ENCODE measurements at regions not wholly inside any gene's neighbourhood (a gene's known extent, or its start where the extent isn't known, plus 50 kb on each side); places are given as distances from the start of the nearest gene placed in this dataset.
"Not testable (repeated sequence)": the region's sequence is repeated elsewhere in the genome, so short reads cannot be mapped to it uniquely, and the experiment has no call there.

DNA sequence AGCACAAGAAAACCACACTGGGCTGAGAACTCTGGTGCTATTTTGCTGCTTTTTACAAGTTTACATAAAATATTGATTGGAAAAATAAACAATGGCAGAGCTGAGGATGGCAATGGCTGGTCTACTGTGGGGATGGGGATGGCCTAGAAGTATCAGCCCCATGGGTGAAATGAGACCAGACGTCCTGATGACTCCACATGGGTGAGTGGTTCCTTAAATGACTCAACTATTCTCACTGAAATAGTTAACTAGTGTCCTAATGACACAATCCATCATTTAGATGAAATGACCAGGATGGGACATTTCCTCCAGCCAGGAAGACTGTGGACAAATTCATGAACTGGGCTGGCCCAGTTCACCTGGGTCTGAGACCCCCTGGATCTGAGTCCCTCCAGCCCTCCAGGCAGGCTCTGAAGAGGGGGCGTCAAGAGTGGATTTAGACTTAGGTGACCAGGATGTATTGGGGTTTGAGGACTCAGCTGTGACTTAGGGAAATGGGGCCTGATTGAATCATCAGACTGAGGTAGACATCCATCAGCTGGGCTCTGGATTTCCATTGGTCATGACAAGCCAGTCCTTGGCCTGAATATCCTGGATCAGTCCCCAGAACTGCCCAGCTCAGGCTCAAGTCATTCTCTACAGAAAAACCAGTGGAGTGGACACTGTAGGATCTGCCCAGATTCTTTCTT is 98.2 kb upstream of the IGLL5 start:
- intact Hi-C loops (cut with DNase I): no loop called here
- ATAC-seq (no peak), DNase-seq (no peak)
- TF ChIP-seq CTCF (IDR thresholded peaks at IDR 0.05): no peak
- Histone ChIP-seq H3K27me3 (ENCODE audit: low read depth) (peaks cover 17% of the 10 kb centered on the region), H3K27ac (no peak overlapping the region), H3K9me3 (no peaks in the 10 kb centered on the region), H3K4me1 (no peaks in the 10 kb centered on the region), H3K4me3 (no peak overlapping the region), H3K36me3 (no peaks in the 10 kb centered on the region)

- no peak for TF ChIP-seq CTCF (IDR thresholded peaks at IDR 0.05)
- peaks cover 17% of the 10 kb centered on the region for H3K27me3 ChIP-seq (ENCODE audit: low read depth)
- no peak overlapping the region for H3K27ac ChIP-seq
- no peaks in the 10 kb centered on the region for H3K36me3 ChIP-seq
- no peak overlapping the region for H3K4me3 ChIP-seq
- H3K4me1 ChIP-seq: no peaks in the 10 kb centered on the region
- intact Hi-C loops (cut with DNase I): no loop called here
- no peak for ATAC-seq
- no peaks in the 10 kb centered on the region for H3K9me3 ChIP-seq
- DNase-seq: no peak
Observed at GRCh38 chr22:22789922-22790845, 97.4 kb upstream of the IGLL5 start.

DNA sequence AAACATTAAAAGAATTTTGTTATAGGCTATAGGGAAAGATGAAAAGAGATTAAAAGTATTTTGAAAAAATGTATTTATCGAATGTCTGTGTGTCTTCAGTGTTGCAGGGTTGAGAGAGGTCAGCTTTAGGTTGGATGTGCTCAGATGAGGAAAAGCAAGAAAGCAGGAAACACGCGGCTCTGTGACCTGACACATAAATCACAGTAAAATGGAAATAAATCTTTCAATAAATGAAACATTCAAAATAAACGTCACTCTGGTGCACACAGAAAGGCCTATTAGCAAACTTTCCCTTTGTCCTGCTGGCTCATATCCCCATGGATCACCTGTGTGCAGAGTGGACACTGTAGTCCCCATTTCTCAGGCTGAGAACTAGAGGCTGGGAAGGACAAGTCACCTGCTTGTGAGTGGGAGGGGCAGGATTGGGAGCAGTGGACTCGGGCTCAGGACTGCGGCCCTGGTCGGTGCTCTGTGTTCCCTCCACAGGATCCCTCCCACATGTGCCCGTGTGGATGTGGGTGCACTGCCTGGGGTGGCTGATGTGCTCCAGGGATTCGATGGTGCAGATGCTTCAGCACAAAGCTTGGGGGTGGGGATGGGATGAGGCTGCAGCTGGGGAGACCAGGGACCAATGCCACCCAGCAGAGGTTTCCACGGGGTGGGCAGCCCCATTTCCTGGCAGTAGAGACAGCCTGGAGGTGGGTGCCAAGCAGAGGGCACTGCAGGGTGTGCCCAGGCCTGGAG is 96.0 kb upstream of the IGLL5 start:
- intact Hi-C loops (cut with DNase I): no loop called here
- Histone ChIP-seq H3K27me3 (ENCODE audit: low read depth) (peaks cover 10% of the 10 kb centered on the region), H3K4me1 (no peaks in the 10 kb centered on the region), H3K27ac (no peak overlapping the region), H3K4me3 (no peak overlapping the region), H3K9me3 (no peaks in the 10 kb centered on the region), H3K36me3 (no peaks in the 10 kb centered on the region)
- no peak for ATAC-seq
- DNase-seq: no peak
- TF ChIP-seq CTCF (IDR thresholded peaks at IDR 0.05): no peak

GRCh38 chr22:22792205-22792786 is 95.3 kb upstream of the IGLL5 start:
- not testable (repeated sequence) for H3K27ac ChIP-seq

GRCh38 chr22:22795639-22796038 is 92.0 kb upstream of the IGLL5 start:
- DNase-seq; H3K36me3 ChIP-seq; intact Hi-C loops (cut with DNase I); H3K9me3 ChIP-seq; H3K4me1 ChIP-seq; H3K27ac ChIP-seq; ATAC-seq; H3K4me3 ChIP-seq; H3K27me3 ChIP-seq (ENCODE audit: low read depth): not testable (repeated sequence)

More at GRCh38 chr22:22792205-22792786, 95.3 kb upstream of the IGLL5 start:
- H3K9me3 ChIP-seq; H3K4me1 ChIP-seq; ATAC-seq; DNase-seq; H3K27me3 ChIP-seq (ENCODE audit: low read depth); intact Hi-C loops (cut with DNase I); H3K36me3 ChIP-seq; H3K4me3 ChIP-seq: not testable (repeated sequence)

DNA sequence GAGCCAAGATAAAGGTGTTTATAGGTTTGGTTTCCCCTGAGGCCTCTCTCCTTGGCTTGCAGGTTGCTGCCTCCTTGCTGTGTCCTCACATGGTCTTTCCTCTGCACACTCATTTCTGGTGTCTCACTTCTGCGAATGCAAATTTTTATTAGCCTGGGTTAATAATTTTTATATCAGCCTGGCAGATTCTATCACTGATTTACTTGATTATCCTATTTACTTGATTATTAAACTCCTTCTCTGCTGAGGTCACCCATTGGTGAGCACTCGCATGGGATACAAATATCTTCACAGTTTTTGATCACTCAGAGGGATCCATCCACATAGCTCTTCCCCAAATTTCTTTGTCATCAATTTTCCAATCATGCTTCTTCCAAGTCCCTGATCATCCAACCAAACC is 90.9 kb upstream of the IGLL5 start:
- no peak overlapping the region for H3K4me3 ChIP-seq
- intact Hi-C loops (cut with DNase I): no loop called here
- H3K4me1 ChIP-seq: no peaks in the 10 kb centered on the region
- TF ChIP-seq CTCF (IDR thresholded peaks at IDR 0.05): no peak
- DNase-seq: no peak
- H3K9me3 ChIP-seq: no peaks in the 10 kb centered on the region
- peaks cover 5% of the 10 kb centered on the region for H3K27me3 ChIP-seq (ENCODE audit: low read depth)
- ATAC-seq: no peak
- no peak overlapping the region for H3K27ac ChIP-seq
- no peaks in the 10 kb centered on the region for H3K36me3 ChIP-seq
